22Rv1 (cell line): ENCODE measurements at regions not wholly inside any gene's neighbourhood (a gene's known extent, or its start where the extent isn't known, plus 50 kb on each side); places are given as distances from the start of the nearest gene placed in this dataset.

Source experiments
- H3K27ac ChIP-seq: fragments of 450-650 bp; 2 replicates; pipeline ENCODE4 v1.5.1; 2017
- ZFX ChIP-seq: fragments of 450-650 bp; IDR thresholded peaks from 2 replicates; pipeline ENCODE4 v1.6.1; 2017; ENCODE audit warnings: antibody characterized with exemption, borderline replicate concordance
- TF ChIP-seq, protein P1 (sequence below): fragments of 450-650 bp; IDR thresholded peaks from 2 replicates; pipeline ENCODE4 v1.5.1; 2017; ENCODE audit warnings: mild to moderate bottlenecking

DNA sequence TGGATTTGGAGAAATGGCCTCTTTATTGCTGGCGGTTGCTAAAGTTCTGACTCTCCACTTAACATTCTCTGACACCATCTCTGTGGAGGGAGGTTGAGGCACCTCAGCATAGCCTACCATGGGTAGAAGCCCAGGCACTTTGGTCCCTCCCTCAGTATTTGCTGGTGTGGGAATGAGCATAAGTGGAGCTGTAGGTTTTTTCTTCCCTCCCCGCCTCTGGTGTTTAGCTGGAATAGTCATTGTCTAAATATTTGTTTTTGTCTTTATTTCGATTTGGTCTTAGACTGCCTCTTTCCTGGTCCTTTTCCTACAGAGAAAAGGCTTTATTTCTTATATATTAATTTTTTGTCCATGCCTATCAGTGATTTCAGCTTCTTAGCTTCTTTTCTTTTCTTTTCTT lies 203.4 kb upstream of the AGR3 start:
- H3K27ac ChIP-seq, result no peak overlapping the region
- TF ChIP-seq, protein P1, sequence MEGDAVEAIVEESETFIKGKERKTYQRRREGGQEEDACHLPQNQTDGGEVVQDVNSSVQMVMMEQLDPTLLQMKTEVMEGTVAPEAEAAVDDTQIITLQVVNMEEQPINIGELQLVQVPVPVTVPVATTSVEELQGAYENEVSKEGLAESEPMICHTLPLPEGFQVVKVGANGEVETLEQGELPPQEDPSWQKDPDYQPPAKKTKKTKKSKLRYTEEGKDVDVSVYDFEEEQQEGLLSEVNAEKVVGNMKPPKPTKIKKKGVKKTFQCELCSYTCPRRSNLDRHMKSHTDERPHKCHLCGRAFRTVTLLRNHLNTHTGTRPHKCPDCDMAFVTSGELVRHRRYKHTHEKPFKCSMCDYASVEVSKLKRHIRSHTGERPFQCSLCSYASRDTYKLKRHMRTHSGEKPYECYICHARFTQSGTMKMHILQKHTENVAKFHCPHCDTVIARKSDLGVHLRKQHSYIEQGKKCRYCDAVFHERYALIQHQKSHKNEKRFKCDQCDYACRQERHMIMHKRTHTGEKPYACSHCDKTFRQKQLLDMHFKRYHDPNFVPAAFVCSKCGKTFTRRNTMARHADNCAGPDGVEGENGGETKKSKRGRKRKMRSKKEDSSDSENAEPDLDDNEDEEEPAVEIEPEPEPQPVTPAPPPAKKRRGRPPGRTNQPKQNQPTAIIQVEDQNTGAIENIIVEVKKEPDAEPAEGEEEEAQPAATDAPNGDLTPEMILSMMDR, result no peak
- no peak for TF ChIP-seq ZFX

DNA sequence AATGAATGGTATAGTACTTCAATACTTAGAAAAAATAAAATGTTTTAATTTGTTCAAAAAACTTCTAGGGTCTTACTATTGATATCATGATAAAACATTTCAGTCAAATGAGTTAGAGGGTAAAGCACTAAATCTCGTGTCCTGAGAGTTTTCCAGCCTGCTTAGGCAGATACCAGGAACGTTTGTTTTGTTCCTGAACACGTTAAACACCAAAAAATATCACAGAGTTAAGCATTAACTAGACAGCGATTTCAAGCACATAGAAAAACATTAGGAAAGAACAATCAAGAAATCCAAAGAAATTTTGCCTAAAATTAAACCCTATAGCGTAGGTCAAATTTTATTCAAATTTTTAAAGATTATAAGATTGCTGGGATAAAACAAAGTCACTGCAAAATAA lies 204.6 kb upstream of the AGR3 start:
- H3K27ac ChIP-seq, result no peak overlapping the region
- TF ChIP-seq ZFX, result no peak

DNA sequence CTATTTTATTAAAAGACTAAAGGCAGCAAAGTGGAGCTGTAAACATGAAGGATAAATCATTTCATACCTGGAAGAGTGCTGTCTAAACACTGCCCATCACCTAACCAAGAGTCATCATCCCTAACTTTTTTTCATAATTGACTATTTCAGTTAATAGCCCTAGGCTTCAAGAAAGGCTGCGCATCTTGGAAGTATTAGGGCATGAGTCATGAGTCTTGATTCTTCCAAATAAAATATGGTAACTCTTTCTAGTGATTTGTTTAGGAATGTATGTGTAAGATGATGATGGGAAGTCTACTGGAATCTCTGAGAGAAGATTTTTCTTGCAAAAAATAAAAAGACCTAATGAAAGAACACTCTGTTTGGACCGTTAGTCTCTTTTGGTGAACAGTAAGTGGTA lies 207.7 kb upstream of the AHR start:
- H3K27ac ChIP-seq, result no peak overlapping the region
- TF ChIP-seq ZFX, result no peak
- TF ChIP-seq, protein P1, result no peak

DNA sequence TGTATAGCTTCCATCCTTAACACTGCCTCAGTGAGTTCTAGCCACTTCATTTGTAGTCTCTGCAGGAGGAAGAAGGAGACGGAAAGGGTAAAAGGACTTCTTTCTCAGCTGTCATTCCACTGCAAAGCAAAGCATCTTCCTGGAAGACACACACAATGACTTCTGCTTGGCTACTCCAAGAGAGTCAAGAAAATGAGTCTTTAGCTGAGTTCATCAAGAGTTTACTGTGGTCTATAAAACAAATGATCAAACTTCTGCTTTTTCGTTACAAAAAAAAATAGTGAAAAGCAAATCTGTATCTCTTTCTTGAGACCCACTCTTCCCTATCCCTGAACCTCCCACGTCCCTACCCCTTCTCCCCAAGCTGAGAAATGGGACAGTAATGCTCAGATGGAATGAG lies 205.0 kb upstream of the AHR start:
- H3K27ac ChIP-seq, result no peak overlapping the region
- TF ChIP-seq, protein P1, result no peak
- TF ChIP-seq ZFX, result no peak

DNA sequence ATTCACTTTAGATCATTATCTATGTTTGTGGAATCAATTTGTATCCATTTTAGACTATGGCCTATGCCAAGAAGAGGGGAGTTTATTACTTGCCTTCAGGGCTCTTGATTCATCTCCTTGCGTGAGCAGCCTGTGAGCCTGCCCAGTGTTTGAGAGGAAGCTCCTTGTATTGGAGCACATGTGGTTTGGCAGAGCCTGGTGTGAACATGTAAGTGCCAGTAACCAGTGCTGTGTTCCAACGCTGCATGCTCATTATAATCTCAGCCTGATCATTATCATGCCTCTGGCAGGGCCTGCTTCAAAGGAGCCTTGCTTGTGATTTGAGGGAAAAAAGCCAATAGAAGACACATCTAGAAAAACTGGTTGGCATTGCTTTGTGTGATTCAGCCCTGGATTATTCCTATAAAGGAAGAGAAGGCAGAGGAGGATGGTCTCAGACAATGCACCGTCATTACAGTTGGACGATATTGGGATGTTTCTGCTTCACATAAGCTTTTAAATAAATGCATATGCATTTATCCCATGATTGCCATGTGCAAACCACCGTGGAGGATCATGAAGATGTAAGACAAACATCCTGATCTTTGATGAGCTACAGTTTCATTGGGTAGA lies 203.4 kb upstream of the AHR start:
- peak overlapping the region; percentile 52 for H3K27ac ChIP-seq
- TF ChIP-seq ZFX, result no peak
- TF ChIP-seq, protein P1, result no peak

DNA sequence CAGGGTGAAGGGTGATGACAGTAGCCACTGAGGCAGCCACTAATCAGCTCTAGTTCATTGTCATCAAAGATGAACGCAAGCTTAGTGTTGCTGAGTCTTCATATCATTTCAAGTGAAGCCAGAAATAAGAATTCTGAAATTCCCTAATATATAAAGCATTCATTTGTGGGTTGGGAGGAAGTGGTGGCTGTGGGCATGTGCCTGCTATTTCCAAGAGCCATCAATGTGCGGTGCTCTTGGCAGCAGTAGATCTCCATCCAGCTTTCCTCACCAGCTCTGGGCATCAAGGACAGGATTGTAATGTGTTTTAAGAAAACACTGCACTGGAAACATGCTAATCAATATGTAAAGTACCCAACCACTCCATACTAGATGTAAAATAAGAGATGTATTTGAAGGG lies 202.5 kb upstream of the AHR start:
- H3K27ac ChIP-seq, result no peak overlapping the region

DNA sequence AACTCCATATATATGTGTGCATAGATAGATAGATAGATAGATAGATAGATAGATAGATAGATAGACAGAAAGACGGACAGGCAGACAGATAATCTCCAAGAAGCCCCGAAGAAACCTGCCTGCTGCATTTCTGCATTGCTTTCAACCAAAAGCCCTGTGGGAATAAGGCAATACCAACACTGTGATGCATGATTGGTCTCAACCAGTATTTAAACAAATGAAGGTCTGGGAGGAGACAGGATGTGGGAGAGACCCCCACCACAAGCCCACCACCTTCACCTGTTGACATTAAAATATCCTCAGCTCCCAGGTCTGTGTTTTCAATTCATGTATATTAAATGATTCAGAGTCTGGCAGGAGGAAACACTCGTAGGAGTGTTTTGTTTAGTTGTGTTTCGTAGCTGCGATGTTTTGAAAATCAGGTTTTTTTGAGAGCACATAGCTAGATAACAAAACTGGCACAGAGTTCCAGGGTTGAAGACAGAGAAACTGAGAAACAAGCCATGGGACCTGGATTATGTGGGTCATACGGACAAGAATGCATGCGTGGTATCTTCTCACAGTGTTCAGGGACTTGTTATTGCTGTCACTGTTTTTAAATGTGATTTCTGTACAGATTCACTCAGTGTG lies 200.7 kb upstream of the AHR start:
- TF ChIP-seq ZFX, result no peak
- TF ChIP-seq, protein P1, result no peak

More for the DNA sequence above, 202.5 kb upstream of the AHR start:
- TF ChIP-seq, protein P1, result no peak
- TF ChIP-seq ZFX, result no peak

More for the DNA sequence above, 200.7 kb upstream of the AHR start:
- no peak overlapping the region for H3K27ac ChIP-seq
